Adrenal gland (tissue), 9 donors: ENCODE measurements at regions not wholly inside any gene's neighbourhood (a gene's known extent, or its start where the extent isn't known, plus 50 kb on each side); places are given as distances from the start of the nearest gene placed in this dataset.

Source experiments
- DNase-seq, 7 donors: peaks; one replicate each; pipeline ENCODE4 v3.0.0-alpha.2; 2019 to 2020
- H3K27ac ChIP-seq, 5 donors: fragments of 200-600 bp; sonication (generic) in 4 of 5; 1 replicate in 3 of 5; 2 replicates in 2 of 5; pipeline versions ENCODE4 v1.5.1 to v1.8.0; 2016 to 2020; ENCODE audit warnings: mild to moderate bottlenecking in 1 of 5
- H3K27me3 ChIP-seq: fragments of 200-600 bp; 2 replicates; pipeline ENCODE4 v1.8.0; 2021
- H3K36me3 ChIP-seq, 2 donors: fragments of 200-600 bp; replicated peaks in 1 of 2; 1 replicate in 1 of 2; 2 replicates in 1 of 2; pipeline versions ENCODE4 v1.5.1 to v1.8.0; 2018 to 2022
- H3K4me1 ChIP-seq, 2 donors: fragments of 200-600 bp; replicated peaks in 1 of 2; 1 replicate in 1 of 2; 2 replicates in 1 of 2; pipeline versions ENCODE4 v1.5.1 to v1.8.0; 2018 to 2021
- H3K4me3 ChIP-seq, 4 donors: fragments of 200-600 bp; sonication (generic) in 3 of 4; one replicate each; pipeline ENCODE4 v1.5.1; 2016 to 2018
- H3K9me3 ChIP-seq, 3 donors: fragments of 200-600 bp; sonication (generic) in 1 of 3; replicated peaks in 1 of 3; 1 replicate in 2 of 3; 2 replicates in 1 of 3; pipeline versions ENCODE4 v1.5.1 to v1.8.0; 2016 to 2021
- POLR2A ChIP-seq, 2 donors: fragments of 450-650 bp; IDR thresholded peaks; one replicate each; pipeline ENCODE4 v1.6.1; 2017; ENCODE audit warnings: antibody characterized with exemption in 2 of 2, mild to moderate bottlenecking in 2 of 2, moderate library complexity in 1 of 2
- WGBS, 4 donors: extraction: QIAGEN DNeasy Blood & Tissue Kit in 2 of 4; methylation state at CpG; one replicate each; pipeline versions ENCODE4 v1.1.5 to v1.1.7; 2013 to 2017; 5-methylcytosine and 5-hydroxymethylcytosine counted together
- intact Hi-C, 2 donors: fragments of 100-400 bp; cut with DNase I; formaldehyde crosslinking; loops; one replicate each; pipeline versions ENCODE4 v1.14.1 to v1.15.0; 2022 to 2023
- TF ChIP-seq, protein P1 (sequence below), 6 experiments: fragments of 450-650 bp in 4 of 6; fragments of 200-600 bp in 2 of 6; sonication (generic) in 1 of 6; IDR thresholded peaks; 1 replicate in 5 of 6; 2 replicates in 1 of 6; pipeline versions ENCODE4 v1.5.1 to v1.8.0; 2016 to 2021; ENCODE audit warnings: antibody characterized with exemption in 6 of 6, mild to moderate bottlenecking in 2 of 6, moderate library complexity in 1 of 6
- donor health status: healthy with polysubstance abuse.
- donor health status: Bipolar disorder and iron deficiency.
- donor health status: DM: yes; HTN: yes; CAD: no.
- donor health status: DM: no; HTN: no; CAD: no.
- donor health status: DM: no; HTN: no; CAD: no.

DNA sequence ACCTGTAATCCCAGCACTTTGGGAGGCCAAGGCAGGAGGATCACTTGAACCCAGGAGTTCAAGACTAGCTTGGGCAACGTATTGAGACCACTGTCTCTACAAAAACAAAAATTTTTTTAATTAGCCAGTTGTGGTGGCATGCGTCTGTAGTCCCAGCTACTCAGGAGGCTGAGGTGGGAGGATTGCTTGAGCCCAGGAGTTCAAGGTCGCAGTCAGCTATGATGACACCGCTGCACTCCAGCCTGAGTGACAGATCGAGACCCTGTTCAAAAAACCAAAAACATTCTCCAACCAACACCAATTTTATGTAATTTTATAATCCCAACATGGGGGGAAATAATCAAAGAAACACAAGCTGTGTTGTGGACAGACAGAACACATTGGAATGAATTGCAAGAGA, 54.6 kb upstream of the TNRC6A start:
- no peak overlapping the region for H3K27ac ChIP-seq
- H3K36me3 ChIP-seq: no peaks in the 10 kb centered on the region
- 79 to 91% (median 86%) methylated on average over 4 to 5 of the region's 5 CpGs for WGBS, 4 donors
- TF ChIP-seq, protein P1, sequence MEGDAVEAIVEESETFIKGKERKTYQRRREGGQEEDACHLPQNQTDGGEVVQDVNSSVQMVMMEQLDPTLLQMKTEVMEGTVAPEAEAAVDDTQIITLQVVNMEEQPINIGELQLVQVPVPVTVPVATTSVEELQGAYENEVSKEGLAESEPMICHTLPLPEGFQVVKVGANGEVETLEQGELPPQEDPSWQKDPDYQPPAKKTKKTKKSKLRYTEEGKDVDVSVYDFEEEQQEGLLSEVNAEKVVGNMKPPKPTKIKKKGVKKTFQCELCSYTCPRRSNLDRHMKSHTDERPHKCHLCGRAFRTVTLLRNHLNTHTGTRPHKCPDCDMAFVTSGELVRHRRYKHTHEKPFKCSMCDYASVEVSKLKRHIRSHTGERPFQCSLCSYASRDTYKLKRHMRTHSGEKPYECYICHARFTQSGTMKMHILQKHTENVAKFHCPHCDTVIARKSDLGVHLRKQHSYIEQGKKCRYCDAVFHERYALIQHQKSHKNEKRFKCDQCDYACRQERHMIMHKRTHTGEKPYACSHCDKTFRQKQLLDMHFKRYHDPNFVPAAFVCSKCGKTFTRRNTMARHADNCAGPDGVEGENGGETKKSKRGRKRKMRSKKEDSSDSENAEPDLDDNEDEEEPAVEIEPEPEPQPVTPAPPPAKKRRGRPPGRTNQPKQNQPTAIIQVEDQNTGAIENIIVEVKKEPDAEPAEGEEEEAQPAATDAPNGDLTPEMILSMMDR (IDR thresholded peaks at IDR 0.05): no peak
- TF ChIP-seq POLR2A (IDR thresholded peaks at IDR 0.05): no peak
- H3K4me1 ChIP-seq: peaks cover 12 to 16% of the 10 kb centered on the region in 2 donors
- DNase-seq: no peak
- H3K9me3 ChIP-seq: no peaks in the 10 kb centered on the region
- no peak overlapping the region for H3K4me3 ChIP-seq
- intact Hi-C loops: no loop called here
- no peaks in the 10 kb centered on the region for H3K27me3 ChIP-seq

DNA sequence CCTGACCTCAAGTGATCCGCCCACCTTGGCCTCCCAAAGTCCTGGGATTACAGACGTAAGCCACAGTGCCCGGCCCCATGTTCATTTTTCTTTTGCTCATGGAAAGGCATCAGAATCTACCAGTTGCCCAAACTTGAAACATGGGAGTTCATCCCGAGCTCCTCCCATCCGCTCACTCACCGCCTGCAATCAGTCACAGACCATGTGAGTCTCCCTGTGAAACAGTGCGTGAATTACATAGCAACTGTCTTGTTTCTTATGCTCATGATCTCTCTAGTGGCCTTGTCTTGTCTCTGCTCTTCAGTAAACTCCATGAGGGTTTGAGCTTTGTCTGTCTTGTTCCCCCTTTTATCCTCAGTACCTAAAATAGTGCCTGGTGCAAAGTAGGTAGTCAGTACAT, 52.1 kb upstream of the TNRC6A start:
- Histone ChIP-seq H3K9me3 (no peaks in the 10 kb centered on the region), H3K27ac (no peak overlapping the region), H3K36me3 (no peaks in the 10 kb centered on the region), H3K27me3 (no peaks in the 10 kb centered on the region), H3K4me1 (no peaks in the 10 kb centered on the region), H3K4me3 (no peak overlapping the region)
- DNase-seq: no peak
- 92 to 98% (median 96%) methylated on average over 7 of the region's 7 CpGs for WGBS, 4 donors
- intact Hi-C loops: no loop called here
- TF ChIP-seq, protein P1 (IDR thresholded peaks at IDR 0.05): no peak
